ENCODE measurements at regions not wholly inside any gene's neighbourhood (a gene's known extent, or its start where the extent isn't known, plus 50 kb on each side); places are given as distances from the start of the nearest gene placed in this dataset.

DNA sequence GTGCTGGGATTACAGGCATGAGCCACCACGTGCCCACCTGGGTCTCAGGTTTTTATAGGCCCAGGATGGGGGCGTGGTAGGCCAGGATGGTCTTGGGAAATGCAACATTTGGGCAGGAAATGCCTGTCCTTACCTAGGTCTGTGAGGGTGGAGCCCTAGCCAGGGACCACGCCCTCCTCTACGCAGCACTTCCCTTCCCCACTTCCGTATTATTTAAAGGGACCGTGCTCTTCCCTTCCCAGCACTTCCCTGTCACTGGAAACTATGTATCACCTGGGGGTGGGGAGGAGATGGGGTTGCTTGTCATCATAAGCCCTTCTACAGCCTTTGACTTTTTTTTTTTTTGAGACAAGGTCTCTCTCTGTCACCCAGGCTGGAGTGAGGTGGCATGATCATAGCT lies 238.9 kb upstream of the NLRP1 start:
- TF ChIP-seq POLR2A (IDR thresholded peaks at IDR 0.05; ENCODE audit: extremely low read depth, insufficient read length) (no peak), MYC (IDR thresholded peaks at IDR 0.05; ENCODE audit: low read depth, low read length) (no peak)
- DNase-seq (ENCODE audit: low read depth), result no peak
- no peak overlapping the region for H3K4me3 ChIP-seq (ENCODE audit: low read depth, low read length)

DNA sequence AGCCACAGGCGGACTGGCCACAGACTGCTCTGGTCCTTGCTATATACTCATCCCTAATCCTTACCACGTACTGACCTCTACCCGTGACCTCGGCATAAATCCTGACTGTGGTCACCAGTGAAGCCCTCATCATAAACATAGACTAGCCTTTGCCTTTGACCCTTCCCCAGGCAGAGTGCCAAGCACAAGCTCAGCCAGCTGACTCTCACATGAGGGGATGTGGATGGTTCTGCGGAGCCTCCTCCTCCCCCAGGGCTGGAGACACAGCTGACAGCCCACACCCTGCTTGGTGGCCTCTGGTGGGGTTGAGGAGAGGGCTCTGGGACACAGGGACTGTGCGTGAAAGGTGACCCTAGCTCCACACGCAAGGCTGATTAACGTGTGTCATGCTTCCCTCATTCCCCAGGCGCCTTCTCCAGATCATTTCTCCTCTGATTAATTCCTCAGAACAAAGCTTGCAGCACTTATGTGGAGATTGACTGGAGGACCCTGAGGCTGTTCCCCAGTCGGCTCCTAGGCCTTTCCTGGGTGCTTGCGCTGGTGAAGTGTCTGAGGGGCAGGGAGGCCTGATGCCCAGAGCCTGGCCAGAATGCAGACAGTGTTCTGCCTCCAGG lies 241.5 kb upstream of the NLRP1 start:
- no peak overlapping the region for H3K4me3 ChIP-seq (ENCODE audit: low read depth, low read length)
- no peak for DNase-seq (ENCODE audit: low read depth)
- TF ChIP-seq, protein P1, sequence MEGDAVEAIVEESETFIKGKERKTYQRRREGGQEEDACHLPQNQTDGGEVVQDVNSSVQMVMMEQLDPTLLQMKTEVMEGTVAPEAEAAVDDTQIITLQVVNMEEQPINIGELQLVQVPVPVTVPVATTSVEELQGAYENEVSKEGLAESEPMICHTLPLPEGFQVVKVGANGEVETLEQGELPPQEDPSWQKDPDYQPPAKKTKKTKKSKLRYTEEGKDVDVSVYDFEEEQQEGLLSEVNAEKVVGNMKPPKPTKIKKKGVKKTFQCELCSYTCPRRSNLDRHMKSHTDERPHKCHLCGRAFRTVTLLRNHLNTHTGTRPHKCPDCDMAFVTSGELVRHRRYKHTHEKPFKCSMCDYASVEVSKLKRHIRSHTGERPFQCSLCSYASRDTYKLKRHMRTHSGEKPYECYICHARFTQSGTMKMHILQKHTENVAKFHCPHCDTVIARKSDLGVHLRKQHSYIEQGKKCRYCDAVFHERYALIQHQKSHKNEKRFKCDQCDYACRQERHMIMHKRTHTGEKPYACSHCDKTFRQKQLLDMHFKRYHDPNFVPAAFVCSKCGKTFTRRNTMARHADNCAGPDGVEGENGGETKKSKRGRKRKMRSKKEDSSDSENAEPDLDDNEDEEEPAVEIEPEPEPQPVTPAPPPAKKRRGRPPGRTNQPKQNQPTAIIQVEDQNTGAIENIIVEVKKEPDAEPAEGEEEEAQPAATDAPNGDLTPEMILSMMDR (IDR thresholded peaks at IDR 0.05; ENCODE audit: low read depth, low read length), result no peak
- TF ChIP-seq, protein P2, sequence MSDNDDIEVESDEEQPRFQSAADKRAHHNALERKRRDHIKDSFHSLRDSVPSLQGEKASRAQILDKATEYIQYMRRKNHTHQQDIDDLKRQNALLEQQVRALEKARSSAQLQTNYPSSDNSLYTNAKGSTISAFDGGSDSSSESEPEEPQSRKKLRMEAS (IDR thresholded peaks at IDR 0.05; ENCODE audit: low read depth, low read length), result no peak
- TF ChIP-seq MYC (IDR thresholded peaks at IDR 0.05; ENCODE audit: low read depth, low read length), result no peak

DNA sequence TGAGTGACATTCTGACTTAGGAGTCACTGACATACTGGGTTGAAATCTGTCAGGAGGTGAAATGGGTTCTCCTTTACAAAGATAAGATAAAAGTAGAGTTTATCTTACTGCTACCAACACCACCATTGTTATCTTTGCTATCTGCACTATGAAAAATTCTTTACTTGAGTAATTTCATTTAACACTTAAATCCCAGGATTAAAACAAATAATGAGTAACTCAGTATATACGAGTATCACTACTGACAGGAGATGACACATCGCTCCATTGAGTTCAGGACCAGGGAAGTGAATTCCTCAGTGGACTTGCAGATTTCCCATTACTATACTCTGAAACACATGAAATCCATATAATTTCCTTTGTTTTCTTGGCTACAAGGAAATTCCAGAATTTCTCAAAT lies 242.1 kb upstream of the NLRP1 start:
- DNase-seq (ENCODE audit: low read depth), result no peak
- TF ChIP-seq POLR2A (IDR thresholded peaks at IDR 0.05; ENCODE audit: extremely low read depth, insufficient read length) (no peak), MYC (IDR thresholded peaks at IDR 0.05; ENCODE audit: low read depth, low read length) (no peak)
- TF ChIP-seq, protein P2 (IDR thresholded peaks at IDR 0.05; ENCODE audit: low read depth, low read length), result no peak
- TF ChIP-seq, protein P1 (IDR thresholded peaks at IDR 0.05; ENCODE audit: low read depth, low read length), result no peak
- H3K4me3 ChIP-seq (ENCODE audit: low read depth, low read length), result no peak overlapping the region

DNA sequence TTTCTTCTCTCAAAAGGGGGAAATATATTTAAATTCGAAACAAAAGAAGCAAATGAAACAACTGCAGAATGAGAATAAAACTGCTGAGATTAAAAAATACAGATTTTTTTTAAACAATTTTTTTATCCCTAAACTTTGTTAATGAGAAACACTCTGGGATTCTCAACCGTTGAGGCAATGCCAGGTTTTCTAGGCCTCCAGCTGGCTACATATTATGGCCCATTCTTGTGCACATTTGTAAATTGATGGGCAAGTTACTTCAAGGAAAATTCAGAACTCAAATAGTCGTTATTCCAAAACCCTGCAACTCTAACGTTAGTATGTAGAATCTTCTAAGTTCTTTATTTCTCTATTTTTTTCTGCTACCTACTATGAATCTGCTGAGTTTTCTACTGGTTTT lies 239.3 kb upstream of the WSCD1 start:
- H3K4me3 ChIP-seq (ENCODE audit: low read depth, low read length), result no peak overlapping the region
- TF ChIP-seq POLR2A (IDR thresholded peaks at IDR 0.05; ENCODE audit: extremely low read depth, insufficient read length) (no peak), MYC (IDR thresholded peaks at IDR 0.05; ENCODE audit: low read depth, low read length) (no peak)
- TF ChIP-seq, protein P2 (IDR thresholded peaks at IDR 0.05; ENCODE audit: low read depth, low read length), result no peak
- TF ChIP-seq, protein P1 (IDR thresholded peaks at IDR 0.05; ENCODE audit: low read depth, low read length), result no peak
- DNase-seq (ENCODE audit: low read depth), result no peak

DNA sequence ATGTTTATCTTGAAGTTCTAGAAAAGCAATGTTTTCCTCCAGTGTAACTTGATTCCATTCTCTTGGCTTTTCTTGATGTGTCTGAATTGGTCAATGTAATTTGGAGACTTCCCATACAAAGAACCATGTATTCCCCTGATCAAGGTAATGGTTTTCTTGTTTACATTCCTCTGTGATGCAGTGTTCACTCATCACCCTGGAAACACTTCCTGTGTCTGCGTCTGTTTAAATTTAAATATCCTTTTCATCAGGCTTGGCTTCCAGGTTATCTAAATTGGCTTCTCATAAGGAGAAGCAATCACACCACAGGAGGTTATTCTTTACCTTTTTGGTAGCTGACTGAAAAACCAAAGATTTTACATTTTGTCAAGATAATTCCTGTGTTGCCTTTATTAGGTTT lies 237.3 kb upstream of the WSCD1 start:
- DNase-seq (ENCODE audit: low read depth), result no peak
- no peak overlapping the region for H3K4me3 ChIP-seq (ENCODE audit: low read depth, low read length)
- TF ChIP-seq POLR2A (IDR thresholded peaks at IDR 0.05; ENCODE audit: extremely low read depth, insufficient read length) (no peak), MYC (IDR thresholded peaks at IDR 0.05; ENCODE audit: low read depth, low read length) (no peak)
- TF ChIP-seq, protein P1 (IDR thresholded peaks at IDR 0.05; ENCODE audit: low read depth, low read length), result no peak
- TF ChIP-seq, protein P2 (IDR thresholded peaks at IDR 0.05; ENCODE audit: low read depth, low read length), result no peak

DNA sequence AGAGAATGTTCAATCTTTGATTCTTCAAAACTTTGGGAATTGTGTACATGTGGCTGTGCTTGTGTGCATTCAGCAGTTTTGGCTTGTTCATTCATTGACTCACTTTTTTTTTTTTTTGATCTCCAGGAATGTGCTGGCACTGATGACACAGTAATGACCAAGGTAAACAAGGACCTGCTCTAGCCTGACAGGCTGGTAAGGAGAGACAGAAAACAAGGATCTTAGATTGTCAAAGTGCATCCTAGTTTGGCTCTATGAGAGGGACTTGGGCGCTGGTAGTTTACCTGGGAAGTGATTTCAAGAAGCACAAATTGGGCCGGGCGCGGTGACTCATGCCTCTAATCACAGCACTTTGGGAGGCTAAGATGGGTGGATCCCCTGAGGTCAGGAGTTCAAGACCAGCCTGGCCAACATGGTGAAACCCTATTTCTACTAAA lies 233.1 kb upstream of the WSCD1 start:
- DNase-seq (ENCODE audit: low read depth), result no peak
- TF ChIP-seq, protein P2 (IDR thresholded peaks at IDR 0.05; ENCODE audit: low read depth, low read length), result no peak
- TF ChIP-seq, protein P1 (IDR thresholded peaks at IDR 0.05; ENCODE audit: low read depth, low read length), result no peak
- TF ChIP-seq POLR2A (IDR thresholded peaks at IDR 0.05; ENCODE audit: extremely low read depth, insufficient read length) (no peak), MYC (IDR thresholded peaks at IDR 0.05; ENCODE audit: low read depth, low read length) (no peak)
- H3K4me3 ChIP-seq (ENCODE audit: low read depth, low read length), result no peak overlapping the region

Data from NB4 (cell line).